BJ (cell line): ENCODE measurements at regions not wholly inside any gene's neighbourhood (a gene's known extent, or its start where the extent isn't known, plus 50 kb on each side); places are given as distances from the start of the nearest gene placed in this dataset.

Experiments
- CTCF ChIA-PET: fragments of 350-600 bp; formaldehyde crosslinking; extraction: SDS; loops from one replicate; lab custom pipeline; 2021; ENCODE audit warnings: antibody characterized with exemption, inconsistent platforms; lab: Yijun Ruan, JAX
- POLR2A ChIA-PET: fragments of 300-600 bp; sonication (Branson Sonifier 250); formaldehyde crosslinking; extraction: SDS; loops from one replicate; lab custom pipeline; 2021; ENCODE audit warnings: antibody characterized with exemption; lab: Charles Lee
- DNase-seq: peaks from one replicate; pipeline ENCODE4 v3.0.0-alpha.2; 2011; ENCODE audit warnings: low read depth
- H3K27me3 ChIP-seq: 2 replicates; pipeline ENCODE4 v1.6.0; 2011; ENCODE audit warnings: low read length; ENCODE audit not compliant: control insufficient read depth, insufficient read depth
- H3K36me3 ChIP-seq: 2 replicates; pipeline ENCODE4 v1.5.1; 2011; ENCODE audit warnings: low read length; ENCODE audit not compliant: control insufficient read depth, insufficient read depth
- H3K4me3 ChIP-seq: 2 replicates; pipeline ENCODE4 v1.5.1; 2011; ENCODE audit warnings: low read depth, mild to moderate bottlenecking, control low read depth, low read length
- CTCF ChIP-seq: IDR thresholded peaks from 2 replicates; pipeline ENCODE4 v1.5.1; 2011; ENCODE audit warnings: low read depth, mild to moderate bottlenecking, control low read depth, inconsistent platforms, low read length, moderate library complexity; ENCODE audit not compliant: insufficient read depth

GRCh38 chr3:30989276-30990030, 95.0 kb upstream of the GADL1 start:
- TF ChIP-seq CTCF: no peak
- no peaks in the 10 kb centered on the region for H3K27me3 ChIP-seq
- DNase-seq: no peak
- H3K36me3 ChIP-seq: no peaks in the 10 kb centered on the region
- H3K4me3 ChIP-seq: no peak overlapping the region
- POLR2A ChIA-PET: no interaction called here
- CTCF ChIA-PET: interaction anchor here (1.0 kb wide), 1 partner anchor 22 kb away, joined by 3 read pairs; no protein-coding TSS in a partner anchor

GRCh38 chr3:30996467-30996866, 102.0 kb upstream of the GADL1 start:
- POLR2A ChIA-PET: no interaction called here
- H3K27me3 ChIP-seq: no peaks in the 10 kb centered on the region
- no peak for DNase-seq
- H3K4me3 ChIP-seq: no peak overlapping the region
- CTCF ChIA-PET: no interaction called here
- TF ChIP-seq CTCF: no peak
- H3K36me3 ChIP-seq: no peaks in the 10 kb centered on the region

GRCh38 chr3:31002730-31003129, 108.3 kb upstream of the GADL1 start:
- POLR2A ChIA-PET: no interaction called here

GRCh38 chr3:31004025-31004678, 109.7 kb upstream of the GADL1 start:
- ChIA-PET POLR2A (no interaction called here), CTCF (interaction anchor here (1.1 kb wide), 1 partner anchor 45 kb away, joined by 3 read pairs; no protein-coding TSS in a partner anchor)
- H3K36me3 ChIP-seq: no peaks in the 10 kb centered on the region
- no peak for TF ChIP-seq CTCF
- DNase-seq: peak; percentile 86
- no peaks in the 10 kb centered on the region for H3K27me3 ChIP-seq
- H3K4me3 ChIP-seq: no peak overlapping the region

More at GRCh38 chr3:31002730-31003129, 108.3 kb upstream of the GADL1 start:
- no peak overlapping the region for H3K4me3 ChIP-seq
- no peaks in the 10 kb centered on the region for H3K36me3 ChIP-seq
- DNase-seq: no peak
- CTCF ChIA-PET: no interaction called here
- H3K27me3 ChIP-seq: no peaks in the 10 kb centered on the region
- TF ChIP-seq CTCF: no peak

GRCh38 chr3:31008994-31009393, 114.5 kb upstream of the GADL1 start:
- H3K36me3 ChIP-seq: no peaks in the 10 kb centered on the region
- POLR2A ChIA-PET: no interaction called here
- no peak overlapping the region for H3K4me3 ChIP-seq
- TF ChIP-seq CTCF: no peak
- CTCF ChIA-PET: no interaction called here
- no peaks in the 10 kb centered on the region for H3K27me3 ChIP-seq
- no peak for DNase-seq
